Gastrocnemius medialis (tissue), 4 donors: ENCODE measurements at regions not wholly inside any gene's neighbourhood (a gene's known extent, or its start where the extent isn't known, plus 50 kb on each side); places are given as distances from the start of the nearest gene placed in this dataset.

ENCODE experiments used
- CTCF ChIP-seq, 5 experiments: fragments of 450-650 bp in 3 of 5; fragments of 200-600 bp in 2 of 5; sonication (generic) in 2 of 5; IDR thresholded peaks in 4 of 5; conservative IDR thresholded peaks in 1 of 5; 1 replicate in 4 of 5; 2 replicates in 1 of 5; pipeline ENCODE4 v1.5.1; 2016 to 2019; ENCODE audit warnings: antibody characterized with exemption in 5 of 5, mild to moderate bottlenecking in 3 of 5, moderate library complexity in 3 of 5
- POLR2A ChIP-seq, 2 donors: fragments of 450-650 bp; IDR thresholded peaks; one replicate each; pipeline ENCODE4 v1.6.1; 2017; ENCODE audit warnings: antibody characterized with exemption in 2 of 2, mild to moderate bottlenecking in 2 of 2, moderate library complexity in 2 of 2

GRCh38 chr7:13109201-13109600 is 421.8 kb downstream of the ARL4A start:
- TF ChIP-seq CTCF (IDR thresholded peaks at IDR 0.05 in 4 of 5, conservative IDR thresholded peaks at IDR 0.05 in 1 of 5) (no peak), POLR2A (IDR thresholded peaks at IDR 0.05) (no peak)
